Kidney glomerular epithelial cell (primary cell): ENCODE measurements at regions not wholly inside any gene's neighbourhood (a gene's known extent, or its start where the extent isn't known, plus 50 kb on each side); places are given as distances from the start of the nearest gene placed in this dataset.
A peak's percentile ranks its signal among the peaks of the same experiment; 100 is the strongest.

Source experiments
- DNase-seq: peaks from one replicate; lab custom pipeline; 2025; lab: John Stamatoyannopoulos, UW

GRCh38 chr3:182692021-182692420 lies 101.3 kb upstream of the ATP11B start:
- no peak for DNase-seq

GRCh38 chr3:182692695-182693094 lies 100.6 kb upstream of the ATP11B start:
- DNase-seq, result no peak

GRCh38 chr3:182693723-182694122 lies 99.6 kb upstream of the ATP11B start:
- DNase-seq, result no peak

- no peak for DNase-seq
These were observed 96.4 kb upstream of the ATP11B start for GRCh38 chr3:182696916-182697315.

GRCh38 chr3:182697345-182697919 lies 95.9 kb upstream of the ATP11B start:
- no peak for DNase-seq

GRCh38 chr3:182698078-182698477 lies 95.2 kb upstream of the ATP11B start:
- DNase-seq, result no peak

GRCh38 chr3:182699550-182700170 lies 93.6 kb upstream of the ATP11B start:
- DNase-seq, result no peak

GRCh38 chr3:182702216-182702615 lies 91.1 kb upstream of the ATP11B start:
- no peak for DNase-seq

GRCh38 chr3:182703233-182703632 lies 90.1 kb upstream of the ATP11B start:
- DNase-seq, result no peak

GRCh38 chr3:182704926-182705325 lies 88.4 kb upstream of the ATP11B start:
- DNase-seq, result no peak

GRCh38 chr3:182708810-182709209 lies 84.5 kb upstream of the ATP11B start:
- no peak for DNase-seq

GRCh38 chr3:182709306-182709705 lies 84.0 kb upstream of the ATP11B start:
- DNase-seq, result no peak

GRCh38 chr3:182710557-182711157 lies 82.6 kb upstream of the ATP11B start:
- DNase-seq, result peak; percentile 36

GRCh38 chr3:182711261-182711683 lies 82.0 kb upstream of the ATP11B start:
- no peak for DNase-seq

- DNase-seq, result no peak
These were observed 81.5 kb upstream of the ATP11B start for GRCh38 chr3:182711853-182712252.

- no peak for DNase-seq
These were observed 80.2 kb upstream of the ATP11B start for GRCh38 chr3:182713111-182713510.

- peak; percentile 38 for DNase-seq
These were observed 79.4 kb upstream of the ATP11B start for GRCh38 chr3:182713743-182714517.

GRCh38 chr3:182715006-182715405 lies 78.3 kb upstream of the ATP11B start:
- DNase-seq, result no peak

GRCh38 chr3:182716114-182716688 lies 77.1 kb upstream of the ATP11B start:
- DNase-seq, result no peak

- no peak for DNase-seq
These were observed 76.1 kb upstream of the ATP11B start for GRCh38 chr3:182717216-182717615.

GRCh38 chr3:182722907-182723306 lies 70.4 kb upstream of the ATP11B start:
- DNase-seq, result no peak

GRCh38 chr3:182723596-182723995 lies 69.7 kb upstream of the ATP11B start:
- DNase-seq, result no peak
